T-helper 17 cell (primary cell): ENCODE measurements at regions not wholly inside any gene's neighbourhood (a gene's known extent, or its start where the extent isn't known, plus 50 kb on each side); places are given as distances from the start of the nearest gene placed in this dataset.

Source experiments
- ATAC-seq: fragments of 150-1000 bp; cut with Tn5 transposase; 2 replicates; pipeline ENCODE4 v1.10.0; 2021; ENCODE audit warnings: mild to moderate bottlenecking, moderate library complexity
- DNase-seq, 3 donors: peaks; one replicate each; pipeline versions ENCODE4 v3.0.0 to v3.0.0-alpha.2; 2020 to 2021
- H3K9me3 ChIP-seq: one replicate; pipeline ENCODE4 v1.7.0; 2013; ENCODE audit warnings: low read length, mild to moderate bottlenecking; ENCODE audit not compliant: control insufficient read depth, poor library complexity, severe bottlenecking
- H3K27ac Mint-ChIP-seq: one replicate; pipeline ENCODE4 v1.8.0; 2022; ENCODE audit warnings: mild to moderate bottlenecking, moderate library complexity, mixed read lengths
- H3K27me3 Mint-ChIP-seq: one replicate; pipeline ENCODE4 v1.8.0; 2022; ENCODE audit warnings: mixed read lengths
- H3K36me3 Mint-ChIP-seq: one replicate; pipeline ENCODE4 v1.8.0; 2022; ENCODE audit warnings: low read depth, mixed read lengths
- H3K4me1 Mint-ChIP-seq: one replicate; pipeline ENCODE4 v1.8.0; 2022; ENCODE audit warnings: mild to moderate bottlenecking, mixed read lengths
- H3K4me3 Mint-ChIP-seq: one replicate; pipeline ENCODE4 v1.8.0; 2022; ENCODE audit warnings: mild to moderate bottlenecking, moderate library complexity, mixed read lengths

GRCh38 chr20:22303523-22303922, 280.8 kb downstream of the FOXA2 start:
- ATAC-seq: no peak
- DNase-seq: no peak
- Mint-ChIP-seq H3K27ac (no peak overlapping the region), H3K4me1 (no peaks in the 10 kb centered on the region), H3K27me3 (no peaks in the 10 kb centered on the region), H3K4me3 (no peak overlapping the region), H3K36me3 (no peaks in the 10 kb centered on the region)
- H3K9me3 ChIP-seq: no peaks in the 10 kb centered on the region

GRCh38 chr20:22302039-22302438, 282.3 kb downstream of the FOXA2 start:
- DNase-seq (no peak), ATAC-seq (no peak)
- Mint-ChIP-seq H3K4me3 (no peak overlapping the region), H3K4me1 (no peaks in the 10 kb centered on the region), H3K27ac (no peak overlapping the region), H3K27me3 (no peaks in the 10 kb centered on the region), H3K36me3 (no peaks in the 10 kb centered on the region)
- no peaks in the 10 kb centered on the region for H3K9me3 ChIP-seq

GRCh38 chr20:22293886-22294285, 290.5 kb downstream of the FOXA2 start:
- Mint-ChIP-seq H3K4me1 (no peaks in the 10 kb centered on the region), H3K36me3 (no peaks in the 10 kb centered on the region), H3K4me3 (no peak overlapping the region), H3K27ac (no peak overlapping the region), H3K27me3 (no peaks in the 10 kb centered on the region)
- ATAC-seq (no peak), DNase-seq (no peak)
- H3K9me3 ChIP-seq: peaks cover 2% of the 10 kb centered on the region

- no peaks in the 10 kb centered on the region for H3K27me3 Mint-ChIP-seq
- no peak overlapping the region for H3K4me3 Mint-ChIP-seq
- no peak for ATAC-seq
- H3K9me3 ChIP-seq: peaks cover 2% of the 10 kb centered on the region
- no peak overlapping the region for H3K27ac Mint-ChIP-seq
- DNase-seq: no peak
- H3K4me1 Mint-ChIP-seq: no peaks in the 10 kb centered on the region
- H3K36me3 Mint-ChIP-seq: no peaks in the 10 kb centered on the region
Observed at GRCh38 chr20:22289442-22289841, 294.9 kb downstream of the FOXA2 start.

- Mint-ChIP-seq H3K4me1 (no peaks in the 10 kb centered on the region), H3K27ac (no peak overlapping the region), H3K4me3 (no peak overlapping the region), H3K27me3 (no peaks in the 10 kb centered on the region), H3K36me3 (no peaks in the 10 kb centered on the region)
- ATAC-seq (no peak), DNase-seq (no peak)
- H3K9me3 ChIP-seq: peaks cover 2% of the 10 kb centered on the region
Observed at GRCh38 chr20:22288957-22289356, 295.4 kb downstream of the FOXA2 start.

GRCh38 chr20:22288156-22288555, 296.2 kb downstream of the FOXA2 start:
- Mint-ChIP-seq H3K4me3 (no peak overlapping the region), H3K4me1 (no peaks in the 10 kb centered on the region), H3K36me3 (no peaks in the 10 kb centered on the region), H3K27me3 (no peaks in the 10 kb centered on the region), H3K27ac (no peak overlapping the region)
- no peak for ATAC-seq
- H3K9me3 ChIP-seq: peaks cover 2% of the 10 kb centered on the region
- DNase-seq: no peak

- H3K27ac Mint-ChIP-seq: no peak overlapping the region
- H3K36me3 Mint-ChIP-seq: no peaks in the 10 kb centered on the region
- DNase-seq: no peak
- no peaks in the 10 kb centered on the region for H3K4me1 Mint-ChIP-seq
- H3K4me3 Mint-ChIP-seq: no peak overlapping the region
- no peaks in the 10 kb centered on the region for H3K27me3 Mint-ChIP-seq
- no peak for ATAC-seq
- no peaks in the 10 kb centered on the region for H3K9me3 ChIP-seq
Observed at GRCh38 chr20:22285555-22285954, 298.8 kb downstream of the FOXA2 start.

GRCh38 chr20:22282696-22283095, 301.7 kb downstream of the FOXA2 start:
- ATAC-seq: no peak
- Mint-ChIP-seq H3K27me3 (no peaks in the 10 kb centered on the region), H3K4me3 (no peak overlapping the region), H3K4me1 (no peaks in the 10 kb centered on the region), H3K36me3 (no peaks in the 10 kb centered on the region), H3K27ac (no peak overlapping the region)
- no peaks in the 10 kb centered on the region for H3K9me3 ChIP-seq
- DNase-seq: no peak

GRCh38 chr20:22274330-22274729, 310.0 kb downstream of the FOXA2 start:
- H3K27ac Mint-ChIP-seq: no peak overlapping the region
- H3K36me3 Mint-ChIP-seq: no peaks in the 10 kb centered on the region
- no peak overlapping the region for H3K4me3 Mint-ChIP-seq
- H3K9me3 ChIP-seq: no peaks in the 10 kb centered on the region
- DNase-seq (no peak), ATAC-seq (no peak)
- no peaks in the 10 kb centered on the region for H3K4me1 Mint-ChIP-seq
- no peaks in the 10 kb centered on the region for H3K27me3 Mint-ChIP-seq

- Mint-ChIP-seq H3K27me3 (no peaks in the 10 kb centered on the region), H3K27ac (no peak overlapping the region), H3K4me1 (no peaks in the 10 kb centered on the region), H3K36me3 (no peaks in the 10 kb centered on the region), H3K4me3 (no peak overlapping the region)
- no peak for ATAC-seq
- H3K9me3 ChIP-seq: no peaks in the 10 kb centered on the region
- no peak for DNase-seq
Observed at GRCh38 chr20:22268675-22269074, 315.7 kb downstream of the FOXA2 start.

- H3K4me1 Mint-ChIP-seq: no peaks in the 10 kb centered on the region
- H3K27me3 Mint-ChIP-seq: no peaks in the 10 kb centered on the region
- no peak overlapping the region for H3K27ac Mint-ChIP-seq
Observed at GRCh38 chr20:22264917-22265316, 319.5 kb downstream of the FOXA2 start.

GRCh38 chr20:22260506-22260905, 323.9 kb downstream of the FOXA2 start:
- DNase-seq (no peak), ATAC-seq (no peak)
- H3K27me3 Mint-ChIP-seq: no peaks in the 10 kb centered on the region
- H3K4me1 Mint-ChIP-seq: no peaks in the 10 kb centered on the region
- no peak overlapping the region for H3K4me3 Mint-ChIP-seq
- H3K9me3 ChIP-seq: no peaks in the 10 kb centered on the region
- no peaks in the 10 kb centered on the region for H3K36me3 Mint-ChIP-seq
- no peak overlapping the region for H3K27ac Mint-ChIP-seq

More at GRCh38 chr20:22264917-22265316, 319.5 kb downstream of the FOXA2 start:
- Mint-ChIP-seq H3K4me3 (no peak overlapping the region), H3K36me3 (no peaks in the 10 kb centered on the region)
- no peak for ATAC-seq
- DNase-seq: no peak
- H3K9me3 ChIP-seq: no peaks in the 10 kb centered on the region

- Mint-ChIP-seq H3K27me3 (no peaks in the 10 kb centered on the region), H3K4me1 (no peaks in the 10 kb centered on the region), H3K27ac (no peak overlapping the region), H3K4me3 (no peak overlapping the region), H3K36me3 (no peaks in the 10 kb centered on the region)
- H3K9me3 ChIP-seq: no peaks in the 10 kb centered on the region
- ATAC-seq (no peak), DNase-seq (no peak)
Observed at GRCh38 chr20:22257912-22258311, 326.5 kb downstream of the FOXA2 start.

GRCh38 chr20:22248051-22248667, 336.2 kb downstream of the FOXA2 start:
- ATAC-seq: no peak
- Mint-ChIP-seq H3K4me1 (no peaks in the 10 kb centered on the region), H3K36me3 (peaks cover 2% of the 10 kb centered on the region), H3K4me3 (no peak overlapping the region), H3K27me3 (no peaks in the 10 kb centered on the region), H3K27ac (no peak overlapping the region)
- H3K9me3 ChIP-seq: no peaks in the 10 kb centered on the region
- DNase-seq: no peak
